Parathyroid adenoma (tissue), 2 donors: ENCODE measurements at regions not wholly inside any gene's neighbourhood (a gene's known extent, or its start where the extent isn't known, plus 50 kb on each side); places are given as distances from the start of the nearest gene placed in this dataset.

Experiments
- H2AFZ ChIP-seq: fragments of 300-600 bp; sonication (generic); one replicate; pipeline ENCODE4 v1.7.0; 2017; ENCODE audit warnings: antibody characterized with exemption, mild to moderate bottlenecking
- H3K27ac ChIP-seq: fragments of 300-600 bp; sonication (generic); one replicate; pipeline ENCODE4 v1.7.0; 2017
- H3K27me3 ChIP-seq: fragments of 300-600 bp; sonication (generic); one replicate; pipeline ENCODE4 v1.7.0; 2017; ENCODE audit warnings: low read length; ENCODE audit not compliant: control insufficient read depth, insufficient read depth
- H3K36me3 ChIP-seq: fragments of 300-600 bp; sonication (generic); one replicate; pipeline ENCODE4 v1.7.0; 2017; ENCODE audit warnings: low read length; ENCODE audit not compliant: control insufficient read depth, insufficient read depth
- H3K4me1 ChIP-seq: fragments of 300-600 bp; sonication (generic); one replicate; pipeline ENCODE4 v1.7.0; 2017; ENCODE audit warnings: control low read depth
- H3K4me2 ChIP-seq: fragments of 300-600 bp; sonication (generic); one replicate; pipeline ENCODE4 v1.7.0; 2017; ENCODE audit warnings: low read length
- H3K4me3 ChIP-seq: fragments of 300-600 bp; sonication (generic); one replicate; pipeline ENCODE4 v1.7.0; 2017; ENCODE audit warnings: low read depth, low read length
- H3K79me2 ChIP-seq: fragments of 300-600 bp; sonication (generic); one replicate; pipeline ENCODE4 v1.7.0; 2017; ENCODE audit warnings: control low read depth
- H3K9ac ChIP-seq: fragments of 300-600 bp; sonication (generic); one replicate; pipeline ENCODE4 v1.7.0; 2017; ENCODE audit warnings: mild to moderate bottlenecking
- H3K9me3 ChIP-seq: fragments of 300-600 bp; sonication (generic); one replicate; pipeline ENCODE4 v1.7.0; 2017; ENCODE audit warnings: low read length; ENCODE audit not compliant: control insufficient read depth
- TF ChIP-seq, protein P1 (sequence below): fragments of 300-600 bp; sonication (generic); IDR thresholded peaks from one replicate; pipeline ENCODE4 v1.7.0; 2017; ENCODE audit warnings: antibody characterized with exemption, mild to moderate bottlenecking
- donor health status: primary hyperparathyroidism.

DNA sequence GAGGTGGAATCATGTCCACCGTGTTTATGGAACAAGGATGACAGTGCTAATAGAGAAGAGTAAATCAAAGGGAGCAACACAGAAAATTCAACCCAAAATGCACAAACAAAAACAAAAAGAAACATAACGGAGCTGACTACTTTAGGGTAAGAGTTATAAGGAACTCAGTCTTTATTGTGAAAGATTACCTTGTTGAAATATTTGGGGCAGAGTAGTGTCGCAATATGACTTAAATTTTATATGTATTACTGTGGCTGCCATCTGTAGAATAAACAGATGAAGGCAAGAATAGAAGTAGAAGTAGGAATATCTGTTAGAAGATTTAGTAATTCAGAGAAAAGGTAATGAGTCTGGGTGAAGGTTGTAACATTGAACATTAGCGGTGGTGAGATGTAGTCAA, 913.9 kb downstream of the BRINP3 start:
- no peak overlapping the region for H3K4me3 ChIP-seq
- H3K9ac ChIP-seq, result no peak overlapping the region
- no peak overlapping the region for H3K27ac ChIP-seq

DNA sequence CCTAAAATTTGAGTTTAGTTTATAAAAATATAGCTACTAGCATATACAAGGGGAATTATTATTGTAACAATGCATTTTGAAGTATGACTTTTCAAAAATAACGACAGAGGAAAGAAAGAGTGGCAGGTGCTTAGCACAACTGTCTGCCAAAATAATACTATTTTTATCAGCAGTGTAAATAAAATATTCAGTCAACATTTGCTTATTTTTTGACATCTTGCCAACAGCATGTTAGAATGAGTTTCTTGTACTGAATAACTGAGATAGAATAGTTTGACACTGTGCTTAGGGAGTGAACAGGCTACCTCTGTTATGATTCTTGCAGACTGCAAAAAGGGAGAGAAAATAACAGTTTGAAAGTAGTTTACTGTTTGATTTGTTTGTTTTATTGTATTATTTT, 909.8 kb downstream of the BRINP3 start:
- Histone ChIP-seq H2AFZ (no peak overlapping the region), H3K4me2 (no peak overlapping the region)

More for the DNA sequence above, 913.9 kb downstream of the BRINP3 start:
- H3K4me1 ChIP-seq, result no peaks in the 10 kb centered on the region
- TF ChIP-seq, protein P1, sequence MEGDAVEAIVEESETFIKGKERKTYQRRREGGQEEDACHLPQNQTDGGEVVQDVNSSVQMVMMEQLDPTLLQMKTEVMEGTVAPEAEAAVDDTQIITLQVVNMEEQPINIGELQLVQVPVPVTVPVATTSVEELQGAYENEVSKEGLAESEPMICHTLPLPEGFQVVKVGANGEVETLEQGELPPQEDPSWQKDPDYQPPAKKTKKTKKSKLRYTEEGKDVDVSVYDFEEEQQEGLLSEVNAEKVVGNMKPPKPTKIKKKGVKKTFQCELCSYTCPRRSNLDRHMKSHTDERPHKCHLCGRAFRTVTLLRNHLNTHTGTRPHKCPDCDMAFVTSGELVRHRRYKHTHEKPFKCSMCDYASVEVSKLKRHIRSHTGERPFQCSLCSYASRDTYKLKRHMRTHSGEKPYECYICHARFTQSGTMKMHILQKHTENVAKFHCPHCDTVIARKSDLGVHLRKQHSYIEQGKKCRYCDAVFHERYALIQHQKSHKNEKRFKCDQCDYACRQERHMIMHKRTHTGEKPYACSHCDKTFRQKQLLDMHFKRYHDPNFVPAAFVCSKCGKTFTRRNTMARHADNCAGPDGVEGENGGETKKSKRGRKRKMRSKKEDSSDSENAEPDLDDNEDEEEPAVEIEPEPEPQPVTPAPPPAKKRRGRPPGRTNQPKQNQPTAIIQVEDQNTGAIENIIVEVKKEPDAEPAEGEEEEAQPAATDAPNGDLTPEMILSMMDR, result no peak
- H2AFZ ChIP-seq, result no peak overlapping the region
- H3K79me2 ChIP-seq, result no peaks in the 10 kb centered on the region
- no peak overlapping the region for H3K4me2 ChIP-seq
- no peaks in the 10 kb centered on the region for H3K9me3 ChIP-seq
- H3K36me3 ChIP-seq, result no peaks in the 10 kb centered on the region
- H3K27me3 ChIP-seq, result no peaks in the 10 kb centered on the region

DNA sequence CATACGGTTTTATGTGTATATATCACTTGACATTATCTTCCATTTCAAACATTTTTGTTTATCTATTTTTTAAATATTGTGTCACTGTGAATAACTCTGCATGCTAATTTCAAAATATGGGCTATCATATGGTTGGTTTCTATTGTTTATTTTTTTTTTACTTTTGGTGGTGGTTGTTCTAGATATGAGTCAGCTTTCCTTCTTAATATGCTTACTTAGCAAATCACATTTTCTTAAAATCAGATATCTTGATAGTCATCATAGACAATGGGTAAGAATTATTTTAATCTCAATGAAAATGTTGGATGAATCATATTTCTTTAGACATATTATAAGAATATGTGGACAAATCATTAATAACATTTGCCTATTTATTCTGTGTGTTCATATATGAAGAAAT, 881.5 kb downstream of the BRINP3 start:
- no peaks in the 10 kb centered on the region for H3K79me2 ChIP-seq
- H2AFZ ChIP-seq, result no peak overlapping the region
- no peak overlapping the region for H3K9ac ChIP-seq
- H3K4me3 ChIP-seq, result no peak overlapping the region
- no peaks in the 10 kb centered on the region for H3K27me3 ChIP-seq
- no peaks in the 10 kb centered on the region for H3K4me1 ChIP-seq
- no peak overlapping the region for H3K27ac ChIP-seq
- H3K4me2 ChIP-seq, result no peak overlapping the region
- TF ChIP-seq, protein P1, result no peak
- H3K9me3 ChIP-seq, result no peaks in the 10 kb centered on the region
- H3K36me3 ChIP-seq, result no peaks in the 10 kb centered on the region

More for the DNA sequence above, 909.8 kb downstream of the BRINP3 start:
- H3K4me1 ChIP-seq, result no peaks in the 10 kb centered on the region
- H3K36me3 ChIP-seq, result no peaks in the 10 kb centered on the region
- H3K9ac ChIP-seq, result no peak overlapping the region
- no peak overlapping the region for H3K4me3 ChIP-seq
- H3K27me3 ChIP-seq, result no peaks in the 10 kb centered on the region
- H3K9me3 ChIP-seq, result no peaks in the 10 kb centered on the region
- H3K79me2 ChIP-seq, result no peaks in the 10 kb centered on the region
- H3K27ac ChIP-seq, result no peak overlapping the region
- TF ChIP-seq, protein P1, result no peak

DNA sequence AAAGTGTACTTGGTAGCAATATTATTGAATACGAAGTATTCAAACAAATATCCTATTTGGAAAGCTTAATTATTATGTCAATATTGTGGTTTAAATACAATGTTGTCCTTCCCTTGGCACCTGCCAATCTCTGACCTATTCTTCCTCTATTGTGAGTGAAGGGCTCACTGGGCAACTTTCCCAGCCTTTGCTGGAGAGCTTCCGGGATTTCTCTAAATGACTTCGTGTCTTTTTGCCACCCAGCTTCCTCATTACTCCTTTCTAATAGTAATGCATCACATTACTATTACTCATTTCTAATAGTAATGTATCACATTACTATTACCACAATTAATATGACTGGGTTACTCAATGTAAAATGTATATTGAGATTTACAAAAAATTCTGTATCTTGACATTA, 880.6 kb downstream of the BRINP3 start:
- no peaks in the 10 kb centered on the region for H3K79me2 ChIP-seq
- H2AFZ ChIP-seq, result no peak overlapping the region
- TF ChIP-seq, protein P1, result no peak
- H3K4me2 ChIP-seq, result no peak overlapping the region
- no peaks in the 10 kb centered on the region for H3K27me3 ChIP-seq
- no peak overlapping the region for H3K4me3 ChIP-seq
- no peaks in the 10 kb centered on the region for H3K36me3 ChIP-seq
- H3K27ac ChIP-seq, result no peak overlapping the region
- H3K9ac ChIP-seq, result no peak overlapping the region
- no peaks in the 10 kb centered on the region for H3K4me1 ChIP-seq
- H3K9me3 ChIP-seq, result no peaks in the 10 kb centered on the region

DNA sequence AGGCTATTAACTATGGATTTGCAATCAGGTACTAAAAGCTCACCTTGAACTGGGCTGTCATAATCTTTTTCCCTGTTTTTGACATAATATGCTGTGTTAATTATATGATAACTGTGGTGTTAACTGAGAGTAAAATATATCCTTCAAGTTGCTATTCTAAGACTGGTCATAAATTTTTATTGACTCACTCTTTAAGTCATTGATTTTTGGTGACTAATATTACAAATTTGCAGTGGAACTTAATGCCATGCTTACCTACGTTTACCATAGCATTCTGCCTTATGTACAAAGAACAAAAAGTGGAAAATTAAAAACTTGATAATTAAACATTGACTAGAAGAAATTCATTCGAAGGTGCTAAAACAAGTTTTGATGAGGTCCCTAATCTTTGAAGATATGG, 872.4 kb downstream of the BRINP3 start:
- Histone ChIP-seq H3K27me3 (no peaks in the 10 kb centered on the region), H3K9ac (no peak overlapping the region), H3K36me3 (no peaks in the 10 kb centered on the region), H3K79me2 (no peaks in the 10 kb centered on the region), H2AFZ (no peak overlapping the region), H3K27ac (no peak overlapping the region), H3K4me1 (no peaks in the 10 kb centered on the region), H3K4me3 (no peak overlapping the region), H3K4me2 (no peak overlapping the region), H3K9me3 (no peaks in the 10 kb centered on the region)
- TF ChIP-seq, protein P1, result no peak
